NCI-H345 treated with DMSO at 0.1 percent for 48 hours (cell line): ENCODE measurements at regions not wholly inside any gene's neighbourhood (a gene's known extent, or its start where the extent isn't known, plus 50 kb on each side); places are given as distances from the start of the nearest gene placed in this dataset.

Experiments used
- DNase-seq: peaks from one replicate; lab custom pipeline; 2025; ENCODE audit not compliant: unreplicated experiment; lab: John Stamatoyannopoulos, UW

DNA sequence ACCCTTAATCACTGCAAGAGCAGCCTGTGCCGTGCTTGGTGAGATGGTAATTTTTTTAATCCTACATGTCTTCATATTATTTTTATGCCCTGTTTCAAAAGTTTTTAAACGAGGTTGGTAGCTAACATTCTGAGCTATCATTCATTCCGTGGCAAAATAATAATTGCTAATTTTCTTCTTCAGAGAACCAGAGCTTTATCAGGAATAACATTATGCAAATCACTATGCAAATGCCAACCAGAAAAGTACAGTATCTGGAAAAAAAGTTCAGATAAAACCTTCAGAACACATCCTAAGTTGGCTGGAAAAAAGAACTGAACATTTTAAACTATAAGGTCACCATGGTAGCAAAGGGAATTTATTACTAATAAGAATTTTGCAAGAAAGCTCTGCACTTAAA is 165.1 kb upstream of the NABP1 start:
- no peak for DNase-seq

DNA sequence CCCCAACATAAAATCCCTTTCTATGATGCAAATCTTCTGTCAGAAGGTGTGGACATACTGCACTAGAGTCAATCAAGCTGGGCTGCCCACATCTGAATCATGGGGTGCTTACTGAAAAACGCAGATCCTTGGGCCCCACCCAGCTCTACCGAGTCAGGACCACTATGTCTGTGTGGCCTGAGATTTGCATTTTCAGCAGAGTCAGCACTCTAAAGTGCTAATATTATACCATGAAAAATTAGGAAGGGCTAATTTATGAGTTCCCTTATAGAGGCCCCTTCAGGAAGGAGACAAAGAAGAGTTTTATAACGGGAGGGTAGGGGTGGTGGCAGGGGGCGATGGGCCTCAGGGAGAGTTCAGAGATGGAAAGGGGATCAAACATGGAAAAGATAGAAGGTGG is 163.3 kb upstream of the NABP1 start:
- no peak for DNase-seq

DNA sequence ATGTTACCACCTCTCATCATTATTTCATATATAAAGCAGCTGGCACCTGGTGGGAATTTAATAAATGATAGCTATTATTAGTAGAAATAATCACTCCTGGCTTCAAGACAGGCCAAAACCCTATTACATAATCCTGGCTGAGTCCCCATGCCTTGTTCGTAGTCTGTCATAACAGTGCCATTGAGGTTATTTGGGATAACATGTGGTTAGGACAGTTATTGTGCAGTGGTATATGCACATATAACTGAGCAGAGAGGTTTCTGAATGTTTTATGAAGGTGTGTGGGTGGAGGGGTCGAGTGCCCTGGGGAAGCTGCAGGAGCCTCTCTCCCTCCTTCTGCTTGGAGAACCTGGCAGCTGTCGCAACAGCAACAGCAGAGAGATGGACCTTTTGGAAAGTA is 162.4 kb upstream of the NABP1 start:
- DNase-seq = no peak

DNA sequence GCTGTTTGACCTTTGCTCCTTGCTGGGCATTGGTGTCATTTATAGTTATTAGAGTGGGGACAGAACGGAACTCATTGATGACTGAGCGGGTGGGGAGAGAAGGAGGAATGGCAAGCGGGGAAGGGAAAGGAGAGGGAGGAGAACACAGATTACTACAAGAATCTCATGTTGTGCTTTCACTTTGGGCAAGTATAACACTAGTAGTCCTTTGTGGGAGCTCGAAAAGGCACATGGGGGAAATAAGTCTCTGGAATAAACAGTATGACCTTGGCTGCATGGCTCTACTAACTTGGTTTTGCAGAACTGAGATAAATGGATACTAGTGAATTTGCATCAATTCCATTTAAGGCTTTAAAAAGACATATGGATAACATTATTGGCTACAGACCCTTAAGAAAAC is 161.7 kb upstream of the NABP1 start:
- no peak for DNase-seq

GRCh38 chr2:191521608-191522208 is 156.2 kb upstream of the NABP1 start:
- DNase-seq = peak; percentile 9

DNA sequence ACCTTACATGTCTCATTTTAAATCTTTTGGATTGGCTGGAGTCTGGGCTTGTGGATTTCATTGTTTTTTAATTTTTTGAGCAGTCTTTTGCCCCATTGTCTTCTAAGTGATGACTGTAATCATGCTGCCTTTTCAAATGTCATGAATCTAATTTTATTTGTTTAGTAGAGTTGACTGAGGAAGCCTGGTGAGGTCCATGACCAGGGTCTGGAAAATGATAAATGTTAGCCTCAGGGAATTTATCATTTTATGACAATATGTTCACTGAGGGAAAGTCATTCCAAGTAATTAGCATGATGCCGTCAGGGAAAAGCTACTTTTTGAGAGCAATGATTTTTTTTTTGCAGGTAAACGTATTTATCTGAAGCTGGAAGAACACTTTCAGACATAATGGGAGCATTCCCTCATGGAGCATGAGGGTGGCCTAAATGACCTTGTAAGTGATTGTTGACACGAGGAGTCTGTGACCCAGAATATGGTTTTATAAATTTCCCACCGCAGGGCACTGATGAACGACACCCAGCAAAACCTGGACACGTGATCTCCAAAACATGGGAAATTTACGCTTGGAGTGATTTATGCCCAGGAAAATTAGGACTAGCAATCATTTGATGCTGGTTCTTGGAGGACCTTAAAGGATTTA is 155.3 kb upstream of the NABP1 start:
- no peak for DNase-seq

DNA sequence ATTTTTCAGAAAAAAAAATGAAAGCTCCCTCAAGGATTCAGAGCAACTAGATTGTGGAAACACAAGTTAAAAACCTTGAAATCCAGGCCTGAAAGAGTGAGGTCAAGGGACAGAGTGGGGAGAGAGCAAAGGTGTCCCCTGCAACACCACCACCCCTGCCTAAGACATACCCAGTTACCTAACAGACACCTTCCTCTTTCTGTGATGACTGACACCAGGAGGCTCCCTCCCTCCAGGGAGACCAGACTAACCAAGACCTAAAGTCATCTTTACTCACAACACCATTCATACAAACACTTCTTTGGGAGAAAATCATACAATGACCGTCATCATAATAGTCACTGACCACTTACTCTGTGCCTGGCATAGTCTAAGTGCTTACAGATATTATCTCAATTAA is 151.8 kb upstream of the NABP1 start:
- no peak for DNase-seq

GRCh38 chr2:191526536-191526935 is 151.4 kb upstream of the NABP1 start:
- DNase-seq = no peak

GRCh38 chr2:191526953-191527556 is 150.9 kb upstream of the NABP1 start:
- DNase-seq = no peak

DNA sequence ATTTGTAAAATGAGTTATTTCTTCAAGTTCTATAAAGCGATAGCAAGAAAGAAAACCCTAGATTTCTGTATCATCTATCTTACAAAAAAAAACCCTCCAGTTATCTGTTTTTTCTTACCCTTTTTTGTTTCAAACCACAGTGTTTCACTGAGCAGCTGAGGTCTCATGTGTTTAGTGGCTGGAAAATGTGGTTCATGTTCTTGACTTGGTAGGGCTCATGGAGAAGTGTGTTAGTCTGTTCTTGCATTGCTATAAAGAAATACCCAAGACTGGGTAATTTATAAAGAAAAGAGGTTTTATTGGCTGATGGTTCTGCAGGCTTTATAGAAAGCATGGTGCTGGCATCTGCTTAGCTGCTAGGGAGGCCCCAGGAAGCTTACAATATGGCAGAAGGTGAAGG is 147.3 kb upstream of the NABP1 start:
- no peak for DNase-seq

DNA sequence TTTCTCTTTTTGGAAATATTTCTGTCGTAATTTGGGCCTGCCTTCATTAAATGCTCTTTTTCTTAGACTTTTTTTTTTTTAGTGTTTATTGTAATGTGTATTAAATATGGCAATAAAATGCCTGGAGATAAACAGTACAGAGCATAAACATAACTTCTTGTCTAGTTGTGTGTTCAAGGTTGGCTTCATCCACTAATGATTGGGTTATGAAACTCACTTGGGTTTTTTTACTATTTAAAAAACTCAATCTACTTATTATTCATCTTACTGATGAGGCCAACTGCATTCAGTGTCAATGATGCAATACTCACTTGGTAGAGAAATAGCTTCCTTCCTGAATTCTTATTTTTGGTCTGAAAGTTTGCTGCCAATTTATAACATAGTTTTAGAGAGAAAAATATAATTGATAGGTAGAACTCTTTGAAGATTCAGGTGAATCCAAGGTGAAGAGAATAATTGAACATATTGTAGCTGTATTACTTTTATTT is 144.2 kb upstream of the NABP1 start:
- no peak for DNase-seq

GRCh38 chr2:191537921-191538320 is 140.0 kb upstream of the NABP1 start:
- no peak for DNase-seq

- DNase-seq = no peak
These were observed 139.5 kb upstream of the NABP1 start for GRCh38 chr2:191538334-191538903.

DNA sequence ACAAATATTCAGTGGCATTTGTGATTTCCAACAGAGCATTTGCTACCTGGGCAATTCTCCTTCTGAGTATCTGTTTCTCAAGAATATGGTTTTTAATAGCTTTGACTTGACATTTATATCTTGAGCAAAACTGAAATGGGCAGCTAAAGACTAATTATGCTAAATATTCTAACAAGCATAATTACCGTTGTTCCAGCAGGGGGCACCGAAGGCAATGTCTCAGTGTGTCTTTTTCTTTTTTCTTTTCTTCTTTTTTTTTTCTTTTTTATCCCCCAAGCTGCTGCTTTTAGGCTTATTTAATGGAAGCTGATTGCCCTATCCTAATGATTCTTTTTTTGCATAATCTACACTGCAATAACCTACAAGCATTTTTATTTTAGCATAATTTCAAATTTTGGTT is 138.9 kb upstream of the NABP1 start:
- DNase-seq = no peak

GRCh38 chr2:191540681-191541080 is 137.3 kb upstream of the NABP1 start:
- DNase-seq = no peak

- DNase-seq = no peak
These were observed 134.2 kb upstream of the NABP1 start for GRCh38 chr2:191543708-191544107.

GRCh38 chr2:191544461-191545062 is 133.4 kb upstream of the NABP1 start:
- DNase-seq = no peak

GRCh38 chr2:191545361-191545760 is 132.6 kb upstream of the NABP1 start:
- DNase-seq = no peak

GRCh38 chr2:191552066-191552465 is 125.9 kb upstream of the NABP1 start:
- DNase-seq = no peak

GRCh38 chr2:191554240-191554639 is 123.7 kb upstream of the NABP1 start:
- no peak for DNase-seq

DNA sequence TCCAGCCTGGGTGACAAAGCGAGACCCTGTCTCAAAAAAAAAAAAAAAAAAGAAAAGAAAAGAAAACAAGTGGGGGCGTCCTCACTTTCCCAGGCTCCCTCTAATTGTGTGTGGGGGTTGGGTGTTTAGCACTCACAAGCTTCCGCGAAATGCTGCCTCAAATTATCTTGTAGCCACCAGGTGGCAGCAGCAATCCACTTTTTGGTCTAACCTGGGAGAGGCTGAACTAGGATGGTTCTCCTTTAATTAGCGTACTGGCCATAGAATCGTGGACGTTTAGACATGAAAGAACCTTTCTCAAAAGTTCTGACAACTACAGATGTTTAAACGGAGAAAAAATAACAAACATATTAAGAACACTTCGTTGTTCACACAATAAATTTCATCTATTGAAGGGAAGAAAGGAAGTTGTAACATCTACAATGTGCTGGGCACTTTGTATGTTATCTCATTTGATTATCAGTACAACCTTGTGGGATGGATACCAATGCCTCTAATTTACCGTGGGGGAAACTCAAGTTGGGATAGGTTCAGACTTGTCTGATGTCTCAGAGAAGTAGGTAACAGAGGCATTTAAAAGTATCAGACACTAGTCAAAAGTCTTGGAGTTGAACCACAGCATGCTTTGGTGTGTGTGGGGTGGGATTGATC is 122.7 kb upstream of the NABP1 start:
- DNase-seq = peak; percentile 60
